HepG2 (cell line): ENCODE measurements at regions not wholly inside any gene's neighbourhood (a gene's known extent, or its start where the extent isn't known, plus 50 kb on each side); places are given as distances from the start of the nearest gene placed in this dataset.

Source experiments
- CREB1 ChIP-seq, 2 experiments: fragments of 450-650 bp in 1 of 2; IDR thresholded peaks; 2 replicates each; pipeline ENCODE4 v1.6.1; 2016 to 2017; ENCODE audit warnings: control low read depth in 1 of 2, mild to moderate bottlenecking in 1 of 2, missing compliant biosample characterization in 1 of 2, missing genetic modification characterization in 1 of 2
- HIVEP1 ChIP-seq: sonication (generic); formaldehyde crosslinking; IDR thresholded peaks from 2 replicates; pipeline ENCODE4 v1.4.0; 2020; ENCODE audit warnings: mild to moderate bottlenecking, missing genetic modification reagents
- SMAD1 ChIP-seq: sonication (generic); formaldehyde crosslinking; IDR thresholded peaks from 2 replicates; pipeline ENCODE4 v1.4.0; 2020; ENCODE audit warnings: missing genetic modification reagents, low read depth, mild to moderate bottlenecking, borderline replicate concordance
- ZNF816 ChIP-seq: sonication (generic); formaldehyde crosslinking; IDR thresholded peaks from 2 replicates; pipeline ENCODE4 v1.8.0; 2022; ENCODE audit warnings: missing genetic modification reagents, mild to moderate bottlenecking, borderline replicate concordance
- ZNF879 ChIP-seq: sonication (generic); formaldehyde crosslinking; IDR thresholded peaks from 2 replicates; pipeline ENCODE4 v1.8.1; 2023; ENCODE audit warnings: missing genetic modification reagents

- TF ChIP-seq ZNF879 (CRISPR knock-in tag) (no peak), HIVEP1 (CRISPR knock-in tag) (no peak), ZNF816 (CRISPR knock-in tag) (no peak), SMAD1 (no peak), CREB1 (IDR thresholded peaks at IDR 0.05) (no peak), CREB1 (CRISPR knock-in tag; IDR thresholded peaks at IDR 0.05) (no peak)
Measured at GRCh38 chr14:53517270-53517960, 364.3 kb upstream of the DDHD1 start.
